SIG-M5 (cell line): ENCODE measurements at regions not wholly inside any gene's neighbourhood (a gene's known extent, or its start where the extent isn't known, plus 50 kb on each side); places are given as distances from the start of the nearest gene placed in this dataset.

Experiments used
- DNase-seq: peaks from one replicate; lab custom pipeline; 2025; lab: John Stamatoyannopoulos, UW

DNA sequence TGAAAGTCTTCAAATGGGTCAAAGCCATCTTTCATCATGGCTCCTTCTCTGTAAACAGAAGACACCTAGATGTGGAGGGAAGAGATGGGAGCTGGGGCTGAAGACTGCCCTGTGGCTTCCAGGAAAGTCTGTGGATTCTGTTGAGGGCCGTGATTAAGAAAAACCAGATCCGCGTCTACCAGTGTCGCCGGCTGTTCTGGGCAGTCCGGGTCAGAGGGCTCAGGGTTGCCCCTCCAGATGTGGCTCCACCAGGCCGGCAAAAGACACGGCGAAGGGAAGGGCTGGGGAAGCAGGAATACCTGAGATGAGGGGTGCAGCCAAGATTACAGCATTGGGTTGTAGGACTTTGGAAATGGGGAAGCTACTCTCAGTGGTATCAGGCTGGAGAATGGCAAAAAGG, 162.6 kb downstream of the RHOU start:
- DNase-seq, result no peak

GRCh38 chr1:228898582-228898992, 163.3 kb downstream of the RHOU start:
- DNase-seq, result peak; percentile 72

DNA sequence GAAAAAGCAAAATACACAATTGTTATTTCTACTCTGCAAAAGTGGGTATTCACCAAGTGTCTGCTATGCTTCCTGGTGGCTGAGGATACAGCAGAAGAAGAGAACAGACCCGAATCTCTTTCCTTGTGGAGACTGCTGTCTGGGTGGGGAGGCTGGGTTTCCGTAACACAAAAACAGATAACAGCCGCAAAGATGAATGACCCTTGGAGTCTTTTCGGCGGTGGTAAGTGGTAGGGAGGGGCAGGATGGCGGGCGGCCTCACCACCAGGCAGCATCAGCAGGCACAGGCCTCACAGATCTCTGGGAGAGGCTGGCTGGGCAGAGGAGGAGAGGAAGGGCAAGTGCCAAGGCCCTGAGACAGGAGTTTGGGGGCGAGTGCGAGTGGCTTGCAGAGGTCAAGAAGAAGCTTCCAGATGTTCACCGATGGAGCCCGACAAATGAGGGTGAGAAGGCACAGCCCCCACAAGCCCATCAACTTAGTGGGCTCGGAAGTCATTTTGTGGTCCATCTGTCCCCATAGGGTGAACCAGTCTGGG, 164.2 kb downstream of the RHOU start:
- DNase-seq, result no peak

GRCh38 chr1:228900099-228900885, 165.0 kb downstream of the RHOU start:
- DNase-seq, result no peak

DNA sequence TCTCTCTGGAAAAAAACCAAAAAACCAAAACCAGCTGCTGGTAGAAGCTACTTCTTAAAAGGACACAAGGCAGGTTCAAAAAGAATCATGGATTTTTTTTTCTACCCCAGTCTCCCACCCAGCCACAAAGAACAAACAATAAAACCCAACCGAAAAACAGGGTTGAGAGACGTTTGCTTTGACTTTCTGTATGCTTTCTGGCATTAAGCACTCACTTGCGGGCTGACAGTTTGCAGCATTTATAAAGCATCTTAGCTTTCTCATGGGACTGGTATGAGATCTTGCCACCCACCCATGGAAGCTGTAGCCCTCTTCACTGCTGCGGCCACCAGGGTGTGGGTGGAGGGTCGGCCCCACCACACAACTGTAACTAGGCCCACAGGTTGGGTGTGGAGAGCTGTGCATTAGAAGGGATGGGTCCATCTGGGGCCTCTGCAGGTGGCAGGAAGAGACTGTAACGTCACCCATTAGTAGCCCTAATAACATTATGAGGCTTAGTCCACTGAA, 165.7 kb downstream of the RHOU start:
- DNase-seq, result no peak

- DNase-seq, result no peak
Observed at GRCh38 chr1:228901936-228902681, 166.8 kb downstream of the RHOU start.

- no peak for DNase-seq
Observed at GRCh38 chr1:228902781-228903433, 167.6 kb downstream of the RHOU start.

GRCh38 chr1:228903434-228904071, 168.3 kb downstream of the RHOU start:
- no peak for DNase-seq

DNA sequence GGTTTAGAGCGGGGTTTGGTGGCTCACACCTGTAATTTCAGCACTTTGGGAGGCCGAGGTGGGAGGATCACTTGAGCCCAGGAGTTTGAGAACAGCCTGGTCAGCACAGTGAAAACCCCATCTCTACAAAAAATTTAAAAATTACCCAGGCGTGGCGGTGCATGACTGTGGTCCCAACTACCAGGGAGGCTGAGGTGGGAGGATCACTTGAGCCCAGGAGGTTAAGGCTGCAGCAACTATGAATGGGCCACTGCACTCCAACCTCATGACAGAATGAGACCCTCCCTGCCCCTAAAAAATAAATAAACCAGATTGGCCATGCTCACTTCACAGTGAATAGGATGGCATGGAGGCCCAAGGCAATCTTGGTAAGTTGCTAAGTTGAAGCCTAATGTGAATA, 168.9 kb downstream of the RHOU start:
- no peak for DNase-seq

GRCh38 chr1:228905701-228906101, 170.4 kb downstream of the RHOU start:
- DNase-seq, result no peak

GRCh38 chr1:228906223-228906860, 171.1 kb downstream of the RHOU start:
- no peak for DNase-seq

- no peak for DNase-seq
Observed at GRCh38 chr1:228911225-228912210, 176.2 kb downstream of the RHOU start.

DNA sequence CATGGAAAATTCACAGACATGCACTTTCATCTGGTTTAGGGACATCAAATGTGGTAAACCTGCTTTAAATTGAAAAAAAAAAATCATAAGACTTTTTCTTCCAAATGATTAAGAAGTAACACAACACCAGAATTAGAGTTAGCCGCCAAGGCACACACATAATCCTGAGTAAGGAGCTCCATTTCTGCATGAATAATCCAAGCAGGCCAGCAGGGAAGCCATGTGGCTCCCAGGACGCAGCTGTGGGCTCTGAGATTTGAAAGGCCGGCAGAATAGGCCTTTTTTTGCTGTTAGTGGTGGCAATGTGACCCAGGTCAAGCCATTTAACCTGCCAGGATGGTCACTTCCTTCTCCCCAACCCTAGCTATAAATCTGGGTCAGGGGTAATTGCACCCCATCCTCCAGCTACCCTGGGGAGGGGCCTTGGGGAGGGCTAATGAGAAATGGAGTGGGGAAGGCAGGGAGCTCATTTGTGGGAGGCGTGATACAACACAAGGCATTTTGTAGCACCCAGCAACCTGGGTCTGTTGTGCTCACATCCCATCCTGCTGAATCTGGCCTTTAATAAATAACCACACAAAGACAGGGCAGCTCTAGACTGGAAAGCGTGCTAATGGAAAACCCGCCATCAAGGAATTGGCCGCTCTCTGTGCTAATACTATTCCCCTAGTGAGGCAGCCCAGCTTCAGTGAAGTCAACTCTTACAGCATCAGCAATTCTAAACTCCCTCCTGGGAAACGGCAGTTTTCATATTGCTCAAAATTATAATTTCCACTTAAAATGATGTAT, 178.5 kb downstream of the RHOU start:
- no peak for DNase-seq

DNA sequence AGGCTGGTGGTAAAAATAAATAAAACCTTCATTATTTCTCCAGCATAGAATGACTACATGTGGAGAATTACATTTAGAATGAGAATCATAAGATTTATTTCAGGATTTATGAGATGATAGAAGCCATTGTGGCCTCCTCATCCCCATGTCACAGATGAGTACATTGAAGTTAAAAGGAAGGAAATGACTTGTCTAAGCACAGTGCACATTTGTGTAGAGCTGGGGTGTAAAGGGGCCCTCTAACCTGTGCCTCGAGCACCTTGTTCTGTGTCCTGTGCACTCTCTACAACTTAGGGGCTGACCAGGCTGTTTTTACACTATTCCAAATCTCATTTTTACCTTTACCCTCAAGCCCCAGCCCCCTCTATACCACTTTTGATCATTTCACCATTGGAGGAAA, 179.4 kb downstream of the RHOU start:
- no peak for DNase-seq

- DNase-seq, result no peak
Observed at GRCh38 chr1:228917342-228917741, 182.1 kb downstream of the RHOU start.

- no peak for DNase-seq
Observed at GRCh38 chr1:228917755-228918154, 182.5 kb downstream of the RHOU start.

DNA sequence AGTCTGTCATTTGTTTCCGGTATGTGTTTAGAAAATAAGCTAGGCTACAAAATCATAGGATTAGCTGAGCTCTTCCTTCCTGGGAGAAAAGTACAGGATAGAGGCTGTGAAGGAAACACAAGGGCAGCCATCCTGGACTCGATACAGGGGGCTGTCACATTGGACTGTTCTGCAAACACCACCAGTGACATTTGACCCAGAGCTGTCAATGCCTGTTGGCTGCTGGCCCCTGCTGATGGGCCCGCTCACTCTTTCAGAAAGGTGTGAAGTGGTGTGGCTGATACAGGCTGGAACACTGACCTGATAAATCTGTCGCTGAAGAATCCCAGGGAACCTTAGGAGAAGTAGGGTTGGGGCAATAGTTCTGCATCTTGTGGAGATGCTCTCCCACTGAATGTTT, 183.1 kb downstream of the RHOU start:
- no peak for DNase-seq

- no peak for DNase-seq
Observed at GRCh38 chr1:228919914-228920313, 184.6 kb downstream of the RHOU start.

DNA sequence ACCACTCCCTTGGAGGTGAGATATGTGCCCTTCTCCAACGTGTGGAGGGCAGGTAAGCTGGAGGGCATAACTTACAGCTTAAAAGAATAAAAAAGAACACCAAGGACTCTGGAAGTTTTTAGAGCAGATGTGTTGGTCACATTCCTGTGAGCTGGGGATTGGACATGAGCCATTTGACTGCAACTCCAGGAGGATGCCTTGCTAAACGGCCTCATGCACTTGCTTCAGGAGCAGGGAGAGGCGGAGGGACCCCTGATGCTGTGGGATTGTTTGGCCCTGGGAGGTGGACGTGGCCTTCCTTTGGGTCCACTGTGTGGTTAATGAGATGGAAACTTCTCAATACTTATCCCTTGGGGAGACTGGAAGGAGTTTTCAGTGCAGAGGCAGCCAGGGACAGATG, 185.6 kb downstream of the RHOU start:
- no peak for DNase-seq
